ENCODE measurements at regions not wholly inside any gene's neighbourhood (a gene's known extent, or its start where the extent isn't known, plus 50 kb on each side); places are given as distances from the start of the nearest gene placed in this dataset.

DNA sequence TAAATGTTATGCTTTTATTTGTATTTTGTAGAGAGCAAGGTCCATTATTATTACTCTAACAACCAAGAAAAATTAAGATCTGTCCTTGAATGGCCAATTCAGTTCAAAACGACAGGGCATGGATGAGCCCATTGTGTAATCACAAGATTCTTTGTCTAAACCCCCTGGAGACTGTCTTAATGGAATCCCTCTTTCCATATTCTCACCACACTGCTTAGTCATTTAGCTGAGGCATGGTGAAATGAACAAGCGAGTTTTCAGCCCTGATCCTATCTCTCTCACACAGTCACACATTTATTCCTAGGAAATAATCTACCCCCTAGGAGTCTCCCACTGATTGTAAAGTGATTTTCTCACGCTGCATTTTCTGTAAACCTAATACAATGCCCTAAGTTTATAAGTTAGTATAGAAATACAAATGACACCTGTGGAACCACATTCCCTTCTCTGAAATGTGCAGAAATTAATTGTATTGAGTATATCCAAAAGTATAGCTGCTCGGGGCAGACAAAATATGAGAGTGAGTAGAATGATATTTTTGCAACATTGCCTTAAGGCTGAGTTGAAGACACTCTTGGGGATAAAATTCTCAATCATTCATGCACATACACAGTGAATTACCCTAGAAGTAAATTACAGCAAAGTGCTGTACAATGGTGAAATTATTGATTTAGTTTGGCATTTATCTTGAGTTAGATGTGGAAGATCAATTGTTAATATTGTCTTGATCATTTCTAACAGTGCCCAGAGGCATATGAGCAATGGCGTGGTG, 119.7 kb upstream of the PCDH7 start:
- in situ Hi-C loops (cut with MboI; ENCODE audit: low pct_ligation_motif_present in 1 of 4, low pct_unique_long_range_greater_than_20kb in 1 of 4, low sequenced_read_pairs in 3 of 4) (no loop called here), intact Hi-C loops (cut with DNase I; ENCODE audit: low total_unique reads) (no loop called here)
- Histone ChIP-seq H3K36me3 (no peaks in the 10 kb centered on the region), H3K4me3 (no peak overlapping the region), H3K4me1 (no peaks in the 10 kb centered on the region), H3K9me3 (no peaks in the 10 kb centered on the region), H3K27ac (no peak overlapping the region), H3K27me3 (no peaks in the 10 kb centered on the region)
- no peak for DNase-seq
- WGBS, 2 donors (ENCODE audit: low coverage in 1 of 2), result 69 to 76% methylated on average over 5 of the region's 5 CpGs
- TF ChIP-seq, protein P1, sequence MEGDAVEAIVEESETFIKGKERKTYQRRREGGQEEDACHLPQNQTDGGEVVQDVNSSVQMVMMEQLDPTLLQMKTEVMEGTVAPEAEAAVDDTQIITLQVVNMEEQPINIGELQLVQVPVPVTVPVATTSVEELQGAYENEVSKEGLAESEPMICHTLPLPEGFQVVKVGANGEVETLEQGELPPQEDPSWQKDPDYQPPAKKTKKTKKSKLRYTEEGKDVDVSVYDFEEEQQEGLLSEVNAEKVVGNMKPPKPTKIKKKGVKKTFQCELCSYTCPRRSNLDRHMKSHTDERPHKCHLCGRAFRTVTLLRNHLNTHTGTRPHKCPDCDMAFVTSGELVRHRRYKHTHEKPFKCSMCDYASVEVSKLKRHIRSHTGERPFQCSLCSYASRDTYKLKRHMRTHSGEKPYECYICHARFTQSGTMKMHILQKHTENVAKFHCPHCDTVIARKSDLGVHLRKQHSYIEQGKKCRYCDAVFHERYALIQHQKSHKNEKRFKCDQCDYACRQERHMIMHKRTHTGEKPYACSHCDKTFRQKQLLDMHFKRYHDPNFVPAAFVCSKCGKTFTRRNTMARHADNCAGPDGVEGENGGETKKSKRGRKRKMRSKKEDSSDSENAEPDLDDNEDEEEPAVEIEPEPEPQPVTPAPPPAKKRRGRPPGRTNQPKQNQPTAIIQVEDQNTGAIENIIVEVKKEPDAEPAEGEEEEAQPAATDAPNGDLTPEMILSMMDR (IDR thresholded peaks at IDR 0.05), result no peak
- TF ChIP-seq POLR2AphosphoS5 (IDR thresholded peaks at IDR 0.05) (no peak), POLR2A (IDR thresholded peaks at IDR 0.05) (no peak)

DNA sequence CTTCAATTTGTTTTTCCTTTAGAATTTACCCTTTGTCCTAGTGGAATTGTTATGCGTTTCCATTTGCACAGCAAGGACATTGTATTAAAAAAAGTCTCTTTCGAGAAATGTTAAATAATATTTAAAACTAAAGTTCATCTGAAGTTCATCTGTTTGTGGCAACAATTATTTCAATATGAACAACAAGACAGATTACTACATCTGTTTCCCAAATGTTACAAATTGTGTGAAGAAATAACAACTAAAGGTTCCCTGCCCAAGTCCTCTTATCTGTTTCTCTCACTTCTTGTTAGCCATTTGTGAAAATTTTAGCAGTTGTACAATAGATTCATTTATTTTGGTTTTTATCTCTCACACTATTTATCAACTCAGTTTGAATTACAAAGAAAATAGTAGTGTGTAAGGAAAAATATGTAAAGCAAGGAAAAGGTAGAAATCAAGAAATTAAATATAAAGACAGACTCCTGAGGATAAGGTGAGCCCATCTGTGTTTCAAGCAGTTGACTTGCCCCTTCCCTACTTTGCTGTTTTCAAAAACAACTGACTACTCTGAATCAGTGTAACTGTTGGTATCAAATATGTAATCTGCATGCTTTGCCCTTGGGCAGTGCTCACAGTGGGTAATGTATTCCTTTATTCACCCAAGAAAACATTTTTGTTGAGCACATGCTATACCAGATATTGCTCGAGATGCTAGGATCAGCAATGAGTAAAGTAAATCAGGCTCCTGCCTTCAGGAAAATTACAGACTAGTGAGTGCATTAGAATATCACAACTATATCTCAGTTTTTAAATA, 118.9 kb upstream of the PCDH7 start:
- WGBS, 2 donors (ENCODE audit: low coverage in 1 of 2), result 82 to 83% methylated on average over 3 of the region's 3 CpGs
- Histone ChIP-seq H3K36me3 (no peaks in the 10 kb centered on the region), H3K4me3 (no peak overlapping the region), H3K27me3 (no peaks in the 10 kb centered on the region), H3K9me3 (no peaks in the 10 kb centered on the region), H3K4me1 (no peaks in the 10 kb centered on the region), H3K27ac (no peak overlapping the region)
- TF ChIP-seq, protein P1 (IDR thresholded peaks at IDR 0.05), result no peak
- TF ChIP-seq POLR2AphosphoS5 (IDR thresholded peaks at IDR 0.05) (no peak), EP300 (IDR thresholded peaks at IDR 0.05; ENCODE audit: low read depth) (no peak), POLR2A (IDR thresholded peaks at IDR 0.05) (no peak)
- intact Hi-C loops (cut with DNase I; ENCODE audit: low total_unique reads), result no loop called here
- in situ Hi-C loops (cut with MboI; ENCODE audit: low pct_ligation_motif_present in 1 of 4, low pct_unique_long_range_greater_than_20kb in 1 of 4, low sequenced_read_pairs in 3 of 4), result no loop called here
- no peak for DNase-seq

DNA sequence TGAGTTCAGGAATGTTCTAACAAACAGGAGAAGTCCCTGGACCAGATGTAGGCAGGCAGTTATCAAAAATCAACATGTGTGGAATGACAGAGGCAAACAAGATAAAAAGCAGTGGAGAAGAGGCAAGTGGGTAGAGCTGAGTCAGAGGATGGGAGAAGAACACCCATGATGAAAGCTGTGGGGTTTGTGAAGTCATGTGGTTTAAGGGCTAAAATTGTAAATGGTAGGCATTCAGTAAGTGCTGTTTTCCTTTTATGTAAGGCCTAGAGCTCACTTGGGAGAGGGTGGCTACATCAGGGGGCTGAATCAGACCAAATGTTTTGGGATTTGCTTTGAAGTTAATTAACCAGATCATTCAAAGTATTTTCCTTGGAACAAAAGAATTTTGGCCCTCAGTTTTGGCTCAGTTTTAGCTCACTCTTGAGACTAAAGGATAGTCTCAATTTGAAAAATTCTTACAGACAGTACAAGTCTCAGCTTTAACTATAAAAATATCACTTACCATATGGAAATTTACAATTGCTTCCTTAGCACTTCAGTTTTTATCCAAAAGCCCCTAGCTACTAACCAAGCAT, 114.5 kb upstream of the PCDH7 start:
- in situ Hi-C loops (cut with MboI; ENCODE audit: low pct_ligation_motif_present in 1 of 4, low pct_unique_long_range_greater_than_20kb in 1 of 4, low sequenced_read_pairs in 3 of 4), result no loop called here
- no peak for DNase-seq
- no peaks in the 10 kb centered on the region for H3K9me3 ChIP-seq

DNA sequence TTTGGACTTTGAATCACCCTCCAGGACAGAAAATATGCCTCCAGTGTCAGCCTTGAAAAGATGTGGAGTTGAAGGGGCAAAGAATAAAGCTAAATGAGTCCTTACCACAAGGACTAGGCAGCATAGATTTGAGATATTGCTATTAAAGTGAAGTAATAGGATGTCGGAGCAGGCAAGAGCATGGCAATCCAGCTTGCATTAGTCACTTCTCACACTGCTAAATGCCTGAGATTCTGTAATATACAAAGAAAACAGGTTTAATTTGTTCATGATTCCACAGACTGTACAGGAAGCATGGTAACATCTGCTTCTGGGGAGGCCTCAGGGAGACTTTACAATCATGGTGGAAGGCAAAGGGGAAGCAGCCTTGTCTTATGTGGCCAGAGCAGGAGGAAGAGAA, 109.8 kb upstream of the PCDH7 start:
- no peaks in the 10 kb centered on the region for H3K36me3 ChIP-seq
- TF ChIP-seq, protein P1 (IDR thresholded peaks at IDR 0.05), result no peak
- TF ChIP-seq POLR2AphosphoS5 (IDR thresholded peaks at IDR 0.05) (no peak), POLR2A (IDR thresholded peaks at IDR 0.05) (no peak), EP300 (IDR thresholded peaks at IDR 0.05; ENCODE audit: low read depth) (no peak)
- in situ Hi-C loops (cut with MboI; ENCODE audit: low pct_ligation_motif_present in 1 of 4, low pct_unique_long_range_greater_than_20kb in 1 of 4, low sequenced_read_pairs in 3 of 4), result no loop called here
- no peak for DNase-seq
- H3K9me3 ChIP-seq, result no peaks in the 10 kb centered on the region
- no peaks in the 10 kb centered on the region for H3K4me1 ChIP-seq
- intact Hi-C loops (cut with DNase I; ENCODE audit: low total_unique reads), result no loop called here
- no peaks in the 10 kb centered on the region for H3K27me3 ChIP-seq
- no peak overlapping the region for H3K27ac ChIP-seq
- 89% methylated on average over 1 of the region's 1 CpG; no CpG with 5 or more reads in 1 of the 2 donors for WGBS, 2 donors (ENCODE audit: low coverage in 1 of 2)
- H3K4me3 ChIP-seq, result no peak overlapping the region

More for the DNA sequence above, 114.5 kb upstream of the PCDH7 start:
- intact Hi-C loops (cut with DNase I; ENCODE audit: low total_unique reads), result no loop called here
- no peak overlapping the region for H3K27ac ChIP-seq
- no peaks in the 10 kb centered on the region for H3K27me3 ChIP-seq
- TF ChIP-seq POLR2AphosphoS5 (IDR thresholded peaks at IDR 0.05) (no peak), POLR2A (IDR thresholded peaks at IDR 0.05) (no peak), EP300 (IDR thresholded peaks at IDR 0.05; ENCODE audit: low read depth) (no peak)
- TF ChIP-seq, protein P1 (IDR thresholded peaks at IDR 0.05), result no peak
- no peaks in the 10 kb centered on the region for H3K36me3 ChIP-seq
- no peaks in the 10 kb centered on the region for H3K4me1 ChIP-seq
- no peak overlapping the region for H3K4me3 ChIP-seq
